ENCODE measurements at regions not wholly inside any gene's neighbourhood (a gene's known extent, or its start where the extent isn't known, plus 50 kb on each side); places are given as distances from the start of the nearest gene placed in this dataset.

DNA sequence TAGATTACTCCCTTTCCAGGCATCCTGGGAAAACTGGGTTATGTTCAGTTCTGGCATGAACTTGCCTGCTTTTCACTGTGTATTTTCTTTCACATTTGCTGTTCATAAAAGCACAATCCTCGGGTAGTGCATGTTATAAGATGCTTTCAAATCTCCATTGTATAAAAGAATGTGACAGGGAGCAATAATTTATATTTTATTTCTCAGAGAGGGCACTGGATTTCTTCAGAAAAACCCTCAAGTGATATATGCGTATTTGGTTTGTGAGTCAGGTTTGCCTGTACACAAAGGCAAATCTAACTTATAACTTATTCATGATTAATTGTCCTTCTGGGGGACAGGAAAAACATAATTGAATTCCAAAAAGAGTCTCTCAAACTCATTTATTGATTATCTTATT, 440.7 kb upstream of the MMADHC start:
- Histone ChIP-seq H3K9me3 (replicated peaks; ENCODE audit: control insufficient read depth, low read depth, low read length) (no peaks in the 10 kb centered on the region), H3K4me1 (ENCODE audit: control insufficient read depth, insufficient read depth, low read length) (peaks cover 2% of the 10 kb centered on the region), H3K27me3 (ENCODE audit: control insufficient read depth, insufficient read depth, low read length) (no peaks in the 10 kb centered on the region), H3K27ac (ENCODE audit: low read length) (no peak overlapping the region), H3K4me3 (ENCODE audit: low read length) (no peak overlapping the region), H3K36me3 (ENCODE audit: control insufficient read depth, insufficient read depth, low read length) (no peaks in the 10 kb centered on the region)
- peak; percentile 32 for DNase-seq
- no CpG with 5 or more reads among the region's 2 CpGs for WGBS (ENCODE audit: insufficient coverage)

DNA sequence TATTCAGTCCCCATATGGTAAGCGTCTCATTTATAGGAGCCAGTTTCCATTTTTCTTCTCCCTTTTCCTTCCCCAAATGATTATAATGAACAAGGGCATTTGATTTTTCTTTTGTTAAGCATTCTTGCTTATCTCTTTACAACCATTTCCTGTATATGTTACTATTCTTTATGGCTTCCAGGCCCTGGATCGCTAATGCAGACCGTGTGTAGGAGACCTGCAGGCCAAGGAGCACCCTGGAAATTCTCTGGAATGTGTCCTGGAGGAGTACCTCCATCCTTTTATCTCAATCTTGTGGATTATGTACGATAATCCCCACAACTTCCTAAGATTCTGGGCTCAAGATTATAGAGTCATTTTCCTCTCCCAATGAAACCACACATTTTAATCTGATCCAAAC, 439.6 kb upstream of the MMADHC start:
- no peak overlapping the region for H3K27ac ChIP-seq (ENCODE audit: low read length)
- H3K36me3 ChIP-seq (ENCODE audit: control insufficient read depth, insufficient read depth, low read length) = no peaks in the 10 kb centered on the region
- WGBS (ENCODE audit: insufficient coverage) = no CpG with 5 or more reads among the region's 4 CpGs
- DNase-seq = peak; percentile 25
- H3K27me3 ChIP-seq (ENCODE audit: control insufficient read depth, insufficient read depth, low read length) = no peaks in the 10 kb centered on the region
- H3K9me3 ChIP-seq (replicated peaks; ENCODE audit: control insufficient read depth, low read depth, low read length) = no peaks in the 10 kb centered on the region
- no peak overlapping the region for H3K4me3 ChIP-seq (ENCODE audit: low read length)
- peaks cover 2% of the 10 kb centered on the region for H3K4me1 ChIP-seq (ENCODE audit: control insufficient read depth, insufficient read depth, low read length)

DNA sequence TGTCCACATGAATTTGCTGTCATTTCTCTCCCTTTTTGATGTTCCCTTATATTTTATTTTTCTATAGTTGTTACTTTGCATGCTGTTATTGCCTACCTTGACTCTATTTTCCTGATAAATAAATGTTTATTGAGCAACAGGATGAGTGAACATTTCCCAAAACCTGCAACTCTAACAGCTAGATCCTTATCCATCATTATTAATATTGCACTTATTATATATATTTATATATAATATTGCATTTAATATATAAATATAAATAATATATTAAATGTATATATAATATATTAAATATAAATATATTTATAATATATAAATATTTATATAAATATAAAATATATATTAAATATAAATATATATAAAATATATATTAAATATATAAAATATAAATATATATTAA, 436.1 kb upstream of the MMADHC start:
- no peak overlapping the region for H3K27ac ChIP-seq (ENCODE audit: low read length)
- H3K36me3 ChIP-seq (ENCODE audit: control insufficient read depth, insufficient read depth, low read length) = no peaks in the 10 kb centered on the region
- no peaks in the 10 kb centered on the region for H3K4me1 ChIP-seq (ENCODE audit: control insufficient read depth, insufficient read depth, low read length)
- no peak overlapping the region for H3K4me3 ChIP-seq (ENCODE audit: low read length)
- H3K27me3 ChIP-seq (ENCODE audit: control insufficient read depth, insufficient read depth, low read length) = no peaks in the 10 kb centered on the region
- DNase-seq = no peak
- no peaks in the 10 kb centered on the region for H3K9me3 ChIP-seq (replicated peaks; ENCODE audit: control insufficient read depth, low read depth, low read length)

DNA sequence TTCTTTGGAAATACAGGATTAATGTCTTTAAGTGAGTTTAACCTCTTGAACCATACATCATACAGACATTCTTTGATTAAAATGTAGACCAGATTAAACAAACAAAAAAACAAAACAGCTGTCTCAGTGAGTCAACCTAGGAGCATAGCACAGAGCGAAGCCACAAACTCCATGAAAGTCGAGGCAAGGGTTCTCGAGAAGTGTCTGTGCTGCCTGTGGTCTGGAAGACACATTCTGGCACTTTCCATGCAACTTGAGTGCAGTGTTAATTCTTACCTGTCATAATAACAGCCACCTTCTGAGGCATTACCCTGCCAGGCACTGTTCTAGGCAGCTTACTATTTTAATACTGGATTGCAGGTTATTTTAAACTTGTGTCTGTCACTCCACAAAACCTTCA, 435.5 kb upstream of the MMADHC start:
- no peaks in the 10 kb centered on the region for H3K27me3 ChIP-seq (ENCODE audit: control insufficient read depth, insufficient read depth, low read length)
- DNase-seq = no peak
- WGBS (ENCODE audit: insufficient coverage) = 90% methylated on average over 3 of the region's 3 CpGs
- H3K27ac ChIP-seq (ENCODE audit: low read length) = no peak overlapping the region
- no peak overlapping the region for H3K4me3 ChIP-seq (ENCODE audit: low read length)
- no peaks in the 10 kb centered on the region for H3K4me1 ChIP-seq (ENCODE audit: control insufficient read depth, insufficient read depth, low read length)
- H3K36me3 ChIP-seq (ENCODE audit: control insufficient read depth, insufficient read depth, low read length) = no peaks in the 10 kb centered on the region
- H3K9me3 ChIP-seq (replicated peaks; ENCODE audit: control insufficient read depth, low read depth, low read length) = no peaks in the 10 kb centered on the region

DNA sequence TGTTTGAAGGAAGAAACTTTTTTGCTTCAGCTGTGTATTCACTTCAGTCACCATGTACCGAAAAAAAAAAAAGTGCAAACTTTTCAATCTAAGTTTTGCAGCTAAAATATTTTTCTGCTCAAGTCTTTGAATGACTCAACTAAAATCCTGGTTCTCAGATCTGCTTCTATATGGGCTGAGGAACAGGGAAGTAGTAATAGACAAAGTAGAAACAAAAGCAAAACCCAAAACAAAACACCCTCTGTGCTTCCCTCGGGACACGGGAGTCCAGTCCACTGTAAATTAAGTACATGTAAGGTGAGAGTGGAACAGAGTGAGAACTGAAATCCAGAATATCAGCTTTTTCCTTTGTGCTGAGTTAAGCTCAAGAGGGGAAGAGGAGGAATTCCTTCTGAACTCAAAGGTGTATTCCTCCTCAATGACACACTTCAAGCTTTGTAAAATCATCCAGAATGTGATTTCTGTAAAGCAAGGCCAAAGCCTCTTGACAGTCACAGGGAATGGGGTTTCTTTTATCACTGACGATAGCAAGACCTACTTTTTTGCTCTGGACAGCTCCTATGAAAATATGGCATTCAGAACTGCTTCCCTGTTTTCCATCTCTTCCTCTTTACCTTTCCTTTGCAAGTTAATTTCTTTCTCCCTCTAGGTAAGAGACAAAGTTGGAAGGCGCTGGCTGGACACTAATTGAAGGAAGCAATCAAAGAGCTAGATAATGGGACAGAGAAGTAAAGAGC, 433.5 kb upstream of the MMADHC start:
- Histone ChIP-seq H3K4me1 (ENCODE audit: control insufficient read depth, insufficient read depth, low read length) (no peaks in the 10 kb centered on the region), H3K9me3 (replicated peaks; ENCODE audit: control insufficient read depth, low read depth, low read length) (no peaks in the 10 kb centered on the region), H3K27ac (ENCODE audit: low read length) (no peak overlapping the region), H3K27me3 (ENCODE audit: control insufficient read depth, insufficient read depth, low read length) (no peaks in the 10 kb centered on the region), H3K4me3 (ENCODE audit: low read length) (no peak overlapping the region), H3K36me3 (ENCODE audit: control insufficient read depth, insufficient read depth, low read length) (no peaks in the 10 kb centered on the region)
- DNase-seq = no peak
- WGBS (ENCODE audit: insufficient coverage) = no CpG with 5 or more reads among the region's 5 CpGs

DNA sequence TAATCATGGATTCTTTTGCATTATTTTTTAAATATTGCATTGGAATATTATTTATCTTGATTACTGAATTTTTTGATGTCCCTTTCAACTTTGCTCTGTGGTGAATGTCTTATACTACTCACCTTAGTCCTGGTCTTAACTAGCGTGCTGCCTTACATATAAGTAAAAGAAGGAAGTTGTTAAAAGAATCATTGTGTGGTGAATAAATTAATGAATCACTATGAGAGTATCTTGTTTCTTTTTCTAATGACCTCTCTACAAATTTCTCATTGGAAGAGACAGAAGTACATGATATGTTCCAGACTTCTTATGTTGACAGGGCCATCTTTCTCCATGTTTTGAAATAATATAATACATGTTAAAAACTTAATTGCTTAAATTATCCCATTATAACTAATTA, 432.6 kb upstream of the MMADHC start:
- no peaks in the 10 kb centered on the region for H3K4me1 ChIP-seq (ENCODE audit: control insufficient read depth, insufficient read depth, low read length)
- no peak for DNase-seq
- no peak overlapping the region for H3K27ac ChIP-seq (ENCODE audit: low read length)
- H3K36me3 ChIP-seq (ENCODE audit: control insufficient read depth, insufficient read depth, low read length) = no peaks in the 10 kb centered on the region
- H3K27me3 ChIP-seq (ENCODE audit: control insufficient read depth, insufficient read depth, low read length) = no peaks in the 10 kb centered on the region
- no CpG with 5 or more reads among the region's 1 CpG for WGBS (ENCODE audit: insufficient coverage)
- H3K9me3 ChIP-seq (replicated peaks; ENCODE audit: control insufficient read depth, low read depth, low read length) = no peaks in the 10 kb centered on the region
- no peak overlapping the region for H3K4me3 ChIP-seq (ENCODE audit: low read length)

DNA sequence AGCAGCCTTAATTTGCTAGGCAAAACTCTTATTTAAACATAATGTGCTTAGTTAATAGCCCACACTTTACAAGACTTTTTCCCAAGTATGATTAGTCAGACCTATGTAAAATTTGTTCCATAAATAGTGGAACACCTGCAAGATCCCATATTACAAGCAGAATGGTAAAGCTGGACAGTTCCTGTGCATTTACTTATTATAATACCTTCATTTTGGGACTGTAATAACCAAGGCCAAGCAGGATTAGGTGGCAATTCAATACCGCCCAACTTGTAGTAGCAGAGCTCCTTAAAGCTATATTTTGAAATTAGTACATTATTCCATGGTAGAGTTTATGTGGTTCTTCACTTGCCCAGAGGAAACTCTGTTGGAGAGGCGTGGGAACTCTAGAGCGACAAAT, 431.5 kb upstream of the MMADHC start:
- H3K27me3 ChIP-seq (ENCODE audit: control insufficient read depth, insufficient read depth, low read length) = no peaks in the 10 kb centered on the region
- H3K36me3 ChIP-seq (ENCODE audit: control insufficient read depth, insufficient read depth, low read length) = no peaks in the 10 kb centered on the region
- WGBS (ENCODE audit: insufficient coverage) = no CpG with 5 or more reads among the region's 3 CpGs
- H3K4me1 ChIP-seq (ENCODE audit: control insufficient read depth, insufficient read depth, low read length) = no peaks in the 10 kb centered on the region
- no peaks in the 10 kb centered on the region for H3K9me3 ChIP-seq (replicated peaks; ENCODE audit: control insufficient read depth, low read depth, low read length)
- DNase-seq = no peak
- no peak overlapping the region for H3K27ac ChIP-seq (ENCODE audit: low read length)
- H3K4me3 ChIP-seq (ENCODE audit: low read length) = no peak overlapping the region

DNA sequence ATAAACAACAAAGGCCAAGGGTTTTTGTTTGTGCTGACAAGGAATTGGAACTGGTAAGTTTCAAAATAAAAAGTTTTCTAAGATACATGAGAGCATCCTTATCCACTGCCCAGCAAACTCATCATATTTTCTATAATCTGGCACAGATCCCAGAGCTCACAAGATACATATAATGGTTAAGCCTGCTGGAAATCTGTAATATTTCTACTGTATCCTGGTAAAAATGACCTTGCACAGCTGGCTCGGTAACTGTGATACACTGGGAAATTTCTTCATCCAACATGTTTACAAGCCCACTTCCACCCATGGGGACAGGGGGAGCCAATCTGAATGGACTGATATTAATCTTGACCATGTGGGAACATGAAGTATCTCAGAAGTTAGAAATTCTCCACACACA, 425.4 kb upstream of the MMADHC start:
- WGBS (ENCODE audit: insufficient coverage) = no CpG with 5 or more reads among the region's 1 CpG
- Histone ChIP-seq H3K36me3 (ENCODE audit: control insufficient read depth, insufficient read depth, low read length) (no peaks in the 10 kb centered on the region), H3K4me1 (ENCODE audit: control insufficient read depth, insufficient read depth, low read length) (peaks cover 2% of the 10 kb centered on the region), H3K27me3 (ENCODE audit: control insufficient read depth, insufficient read depth, low read length) (no peaks in the 10 kb centered on the region), H3K27ac (ENCODE audit: low read length) (peak overlapping the region; percentile 29), H3K4me3 (ENCODE audit: low read length) (no peak overlapping the region), H3K9me3 (replicated peaks; ENCODE audit: control insufficient read depth, low read depth, low read length) (no peaks in the 10 kb centered on the region)
- peak; percentile 95 for DNase-seq

DNA sequence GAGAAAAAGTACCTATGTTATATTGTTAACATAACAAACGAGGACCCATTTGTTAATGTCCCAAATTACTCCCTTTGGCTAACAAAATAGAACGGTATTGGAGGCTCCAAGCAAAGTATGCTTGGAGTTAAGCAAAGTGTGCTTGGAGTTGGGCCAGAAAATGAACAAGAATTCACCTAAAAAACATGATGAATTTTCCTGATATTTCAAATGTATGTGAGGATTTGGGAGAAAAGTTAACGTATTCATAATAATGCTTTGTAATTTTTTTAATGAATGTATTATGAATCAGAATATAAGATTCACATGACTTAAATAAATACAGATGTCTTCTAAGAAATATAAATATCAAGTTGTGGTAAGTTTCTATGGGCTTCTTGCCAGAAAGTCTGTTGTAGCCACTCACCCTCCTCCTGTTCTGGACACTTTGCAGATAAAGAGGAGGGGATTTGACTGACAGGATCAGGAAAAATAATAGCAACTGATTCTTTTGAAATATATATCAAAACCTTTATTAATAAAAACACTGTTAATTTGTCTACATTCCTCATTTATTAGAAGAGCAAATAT, 423.7 kb upstream of the MMADHC start:
- DNase-seq = peak; percentile 63
- H3K27me3 ChIP-seq (ENCODE audit: control insufficient read depth, insufficient read depth, low read length) = no peaks in the 10 kb centered on the region
- no peak overlapping the region for H3K27ac ChIP-seq (ENCODE audit: low read length)
- H3K4me3 ChIP-seq (ENCODE audit: low read length) = no peak overlapping the region
- no peaks in the 10 kb centered on the region for H3K9me3 ChIP-seq (replicated peaks; ENCODE audit: control insufficient read depth, low read depth, low read length)
- no CpG with 5 or more reads among the region's 3 CpGs for WGBS (ENCODE audit: insufficient coverage)
- H3K36me3 ChIP-seq (ENCODE audit: control insufficient read depth, insufficient read depth, low read length) = no peaks in the 10 kb centered on the region
- peaks cover 2% of the 10 kb centered on the region for H3K4me1 ChIP-seq (ENCODE audit: control insufficient read depth, insufficient read depth, low read length)

DNA sequence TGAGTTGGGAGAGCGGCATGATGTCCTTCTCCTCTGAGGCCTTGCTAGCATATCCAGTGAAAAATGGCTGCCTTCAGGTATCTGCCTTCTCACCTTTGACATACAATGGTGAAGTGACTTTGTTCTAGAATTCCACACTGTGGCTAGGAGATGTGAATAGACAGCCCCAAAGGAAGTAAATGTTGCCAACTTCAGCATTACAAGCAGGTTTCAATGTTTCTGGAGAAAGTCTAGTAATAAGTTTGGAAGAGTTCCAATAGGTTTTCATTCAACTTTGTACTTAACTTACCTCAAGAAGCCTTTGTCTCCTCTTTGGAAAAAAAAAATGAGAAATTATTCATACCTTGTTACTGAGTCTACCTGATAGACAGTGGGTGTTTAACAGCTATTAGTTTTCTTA, 421.3 kb upstream of the MMADHC start:
- Histone ChIP-seq H3K4me3 (ENCODE audit: low read length) (no peak overlapping the region), H3K27ac (ENCODE audit: low read length) (no peak overlapping the region), H3K9me3 (replicated peaks; ENCODE audit: control insufficient read depth, low read depth, low read length) (no peaks in the 10 kb centered on the region), H3K4me1 (ENCODE audit: control insufficient read depth, insufficient read depth, low read length) (peaks cover 2% of the 10 kb centered on the region), H3K36me3 (ENCODE audit: control insufficient read depth, insufficient read depth, low read length) (no peaks in the 10 kb centered on the region), H3K27me3 (ENCODE audit: control insufficient read depth, insufficient read depth, low read length) (no peaks in the 10 kb centered on the region)
- WGBS (ENCODE audit: insufficient coverage) = no CpG with 5 or more reads among the region's 1 CpG
- no peak for DNase-seq
